GM19035 (cell line): ENCODE measurements at regions not wholly inside any gene's neighbourhood (a gene's known extent, or its start where the extent isn't known, plus 50 kb on each side); places are given as distances from the start of the nearest gene placed in this dataset.

Experiments
- ATAC-seq: cut with Tn5 transposase; IDR thresholded peaks from one replicate; pipeline ENCODE4 v1.9.1; 2021; ENCODE audit not compliant: unreplicated experiment

- ATAC-seq, result no peak
These were observed 382.9 kb downstream of the TMEM161B start for GRCh38 chr5:87885758-87886157.

GRCh38 chr5:87877495-87877894, 391.1 kb downstream of the TMEM161B start:
- ATAC-seq, result no peak

GRCh38 chr5:87877023-87877422, 391.6 kb downstream of the TMEM161B start:
- ATAC-seq, result peak; percentile 63

- peak; percentile 69 for ATAC-seq
These were observed 392.0 kb downstream of the TMEM161B start for GRCh38 chr5:87876616-87877015.

GRCh38 chr5:87872986-87873385, 395.7 kb downstream of the TMEM161B start:
- ATAC-seq, result no peak

- ATAC-seq, result no peak
These were observed 399.9 kb downstream of the TMEM161B start for GRCh38 chr5:87868792-87869191.

- no peak for ATAC-seq
These were observed 401.4 kb downstream of the TMEM161B start for GRCh38 chr5:87867281-87867680.

- ATAC-seq, result no peak
These were observed 415.1 kb downstream of the TMEM161B start for GRCh38 chr5:87853541-87853940.

- ATAC-seq, result no peak
These were observed 417.0 kb downstream of the TMEM161B start for GRCh38 chr5:87851603-87852002.

- ATAC-seq, result peak; percentile 51
These were observed 417.8 kb downstream of the TMEM161B start for GRCh38 chr5:87850843-87851242.

- ATAC-seq, result no peak
These were observed 422.9 kb downstream of the TMEM161B start for GRCh38 chr5:87845734-87846133.

GRCh38 chr5:87844866-87845265, 423.8 kb downstream of the TMEM161B start:
- no peak for ATAC-seq

GRCh38 chr5:87844449-87844848, 424.2 kb downstream of the TMEM161B start:
- no peak for ATAC-seq

GRCh38 chr5:87836696-87837095, 424.0 kb upstream of the CCNH start:
- ATAC-seq, result no peak

- no peak for ATAC-seq
These were observed 418.8 kb upstream of the CCNH start for GRCh38 chr5:87831499-87831898.

GRCh38 chr5:87829217-87829551, 416.5 kb upstream of the CCNH start:
- no peak for ATAC-seq

GRCh38 chr5:87828545-87829216, 416.0 kb upstream of the CCNH start:
- ATAC-seq, result no peak

GRCh38 chr5:87827539-87827938, 414.8 kb upstream of the CCNH start:
- no peak for ATAC-seq

GRCh38 chr5:87826507-87826906, 413.8 kb upstream of the CCNH start:
- ATAC-seq, result no peak

GRCh38 chr5:87825583-87825982, 412.9 kb upstream of the CCNH start:
- ATAC-seq, result no peak

GRCh38 chr5:87807783-87808182, 395.1 kb upstream of the CCNH start:
- ATAC-seq, result no peak

- no peak for ATAC-seq
These were observed 390.6 kb upstream of the CCNH start for GRCh38 chr5:87803352-87803751.

GRCh38 chr5:87791869-87792268, 379.1 kb upstream of the CCNH start:
- no peak for ATAC-seq
